ENCODE measurements at regions not wholly inside any gene's neighbourhood (a gene's known extent, or its start where the extent isn't known, plus 50 kb on each side); places are given as distances from the start of the nearest gene placed in this dataset.

GRCh38 chr2:6785493-6785892 lies 80.2 kb downstream of the CMPK2 start:
- no peak overlapping the region for H3K27ac ChIP-seq (ENCODE audit: low read length in 2 of 2)
- H3K4me1 Mint-ChIP-seq, result peaks cover 11% of the 10 kb centered on the region
- no peaks in the 10 kb centered on the region for H3K27me3 ChIP-seq (replicated peaks in 1 of 4; ENCODE audit: control extremely low read depth in 1 of 4, control insufficient read depth in 3 of 4, insufficient read depth in 4 of 4, low read length in 3 of 4)
- no peak for DNase-seq
- ATAC-seq (ENCODE audit: low read depth), result no peak
- H3K4me1 ChIP-seq (ENCODE audit: control insufficient read depth in 2 of 2, insufficient read depth in 2 of 2, low read length in 2 of 2), result peaks cover 12 to 14% of the 10 kb centered on the region in 2 donors
- H3K4me3 Mint-ChIP-seq, result no peak overlapping the region
- H3K9ac ChIP-seq (ENCODE audit: low read length), result no peak overlapping the region
- CTCF ChIA-PET, result no interaction called here
- H3K27me3 Mint-ChIP-seq, result peaks cover 3% of the 10 kb centered on the region
- H3K79me2 ChIP-seq (ENCODE audit: control insufficient read depth, insufficient read depth, low read length), result no peaks in the 10 kb centered on the region
- no peaks in the 10 kb centered on the region for H3K9me3 Mint-ChIP-seq (ENCODE audit: insufficient read depth)
- intact Hi-C loops (cut with micrococcal nuclease), result no loop called here
- POLR2A ChIA-PET, result no interaction called here
- H4K20me1 ChIP-seq (ENCODE audit: control insufficient read depth, insufficient read depth, low read length, poor library complexity, severe bottlenecking), result no peaks in the 10 kb centered on the region
- no peak overlapping the region for H3K27ac Mint-ChIP-seq
- 90% methylated on average over 4 of the region's 4 CpGs for WGBS (ENCODE audit: insufficient coverage)
- H3K4me3 ChIP-seq (ENCODE audit: control extremely low read depth in 1 of 5, extremely low read depth in 1 of 5, insufficient read depth in 1 of 5, low read depth in 2 of 5, low read length in 4 of 5), result no peak overlapping the region
- H2AFZ ChIP-seq (ENCODE audit: insufficient read depth, low read depth, low read length, poor library complexity, severe bottlenecking), result no peak overlapping the region
- H3K36me3 ChIP-seq (replicated peaks in 1 of 2; ENCODE audit: control extremely low read depth in 1 of 2, control insufficient read depth in 1 of 2, extremely low read depth in 1 of 2, insufficient read depth in 2 of 2, low read length in 1 of 2), result no peaks in the 10 kb centered on the region
- no peaks in the 10 kb centered on the region for H3K9me3 ChIP-seq (ENCODE audit: control extremely low read depth in 1 of 3, control insufficient read depth in 2 of 3, insufficient read depth in 1 of 3, low read length in 2 of 3)
- H3K4me2 ChIP-seq (replicated peaks; ENCODE audit: low read depth, low read length, poor library complexity, severe bottlenecking), result no peak overlapping the region
- TF ChIP-seq CTCF (IDR thresholded peaks at IDR 0.05), result no peak

- Histone ChIP-seq H3K27me3 (replicated peaks in 1 of 4; ENCODE audit: control extremely low read depth in 1 of 4, control insufficient read depth in 3 of 4, insufficient read depth in 4 of 4, low read length in 3 of 4) (no peaks in the 10 kb centered on the region), H2AFZ (ENCODE audit: insufficient read depth, low read depth, low read length, poor library complexity, severe bottlenecking) (no peak overlapping the region), H3K36me3 (replicated peaks in 1 of 2; ENCODE audit: control extremely low read depth in 1 of 2, control insufficient read depth in 1 of 2, extremely low read depth in 1 of 2, insufficient read depth in 2 of 2, low read length in 1 of 2) (no peaks in the 10 kb centered on the region), H3K4me3 (ENCODE audit: control extremely low read depth in 1 of 5, extremely low read depth in 1 of 5, insufficient read depth in 1 of 5, low read depth in 2 of 5, low read length in 4 of 5) (no peak overlapping the region), H3K27ac (ENCODE audit: low read length in 2 of 2) (no peak overlapping the region), H3K9me3 (ENCODE audit: control extremely low read depth in 1 of 3, control insufficient read depth in 2 of 3, insufficient read depth in 1 of 3, low read length in 2 of 3) (no peaks in the 10 kb centered on the region), H4K20me1 (ENCODE audit: control insufficient read depth, insufficient read depth, low read length, poor library complexity, severe bottlenecking) (no peaks in the 10 kb centered on the region), H3K4me1 (ENCODE audit: control insufficient read depth in 2 of 2, insufficient read depth in 2 of 2, low read length in 2 of 2) (no peaks in the 10 kb centered on the region), H3K79me2 (ENCODE audit: control insufficient read depth, insufficient read depth, low read length) (no peaks in the 10 kb centered on the region), H3K4me2 (replicated peaks; ENCODE audit: low read depth, low read length, poor library complexity, severe bottlenecking) (no peak overlapping the region), H3K9ac (ENCODE audit: low read length) (no peak overlapping the region)
- TF ChIP-seq EZH2 (IDR thresholded peaks at IDR 0.05; ENCODE audit: borderline replicate concordance, insufficient read depth, low read depth, low read length, poor library complexity, severe bottlenecking) (no peak), CTCF (IDR thresholded peaks at IDR 0.05) (no peak)
- 90% methylated on average over 1 of the region's 1 CpG for WGBS (ENCODE audit: insufficient coverage)
- Mint-ChIP-seq H3K27ac (no peak overlapping the region), H3K4me1 (no peaks in the 10 kb centered on the region), H3K4me3 (no peak overlapping the region), H3K27me3 (peaks cover 6% of the 10 kb centered on the region), H3K9me3 (ENCODE audit: insufficient read depth) (no peaks in the 10 kb centered on the region)
- POLR2A ChIA-PET, result no interaction called here
- ATAC-seq (ENCODE audit: low read depth), result no peak
- DNase-seq, result no peak
- CTCF ChIA-PET, result no interaction called here
- intact Hi-C loops (cut with micrococcal nuclease), result no loop called here
These were observed 78.3 kb downstream of the CMPK2 start for GRCh38 chr2:6787376-6787775.

Data from B cell (primary cell).